Prostate gland (tissue), 2 donors: ENCODE measurements at regions not wholly inside any gene's neighbourhood (a gene's known extent, or its start where the extent isn't known, plus 50 kb on each side); places are given as distances from the start of the nearest gene placed in this dataset.

Experiments
- DNase-seq: peaks from one replicate; pipeline ENCODE4 v3.0.0-alpha.2; 2019; ENCODE audit warnings: low spot score
- H3K27ac ChIP-seq, 2 donors: fragments of 200-600 bp; sonication (generic); 2 replicates each; pipeline ENCODE4 v1.5.1; 2017 to 2019
- H3K27me3 ChIP-seq: fragments of 200-600 bp; sonication (generic); replicated peaks from 2 replicates; pipeline ENCODE4 v1.5.1; 2019; ENCODE audit not compliant: insufficient read depth
- H3K36me3 ChIP-seq, 2 donors: fragments of 200-600 bp; sonication (generic); 1 replicate in 1 of 2; 2 replicates in 1 of 2; pipeline versions ENCODE4 v1.5.1 to v1.8.1; 2017 to 2019
- H3K4me1 ChIP-seq: fragments of 200-600 bp; sonication (generic); replicated peaks from 2 replicates; pipeline ENCODE4 v1.5.1; 2019
- H3K4me3 ChIP-seq, 2 donors: fragments of 200-600 bp; sonication (generic); 2 replicates each; pipeline ENCODE4 v1.5.1; 2017 to 2019
- H3K9me3 ChIP-seq: fragments of 200-600 bp; sonication (generic); 2 replicates; pipeline ENCODE4 v1.5.1; 2017
- POLR2A ChIP-seq: fragments of 450-650 bp; IDR thresholded peaks from one replicate; pipeline ENCODE4 v1.6.1; 2016; ENCODE audit warnings: antibody characterized with exemption, mild to moderate bottlenecking
- POLR2AphosphoS5 ChIP-seq: sonication (generic); formaldehyde crosslinking; IDR thresholded peaks from one replicate; pipeline ENCODE4 v1.6.1; 2017; ENCODE audit warnings: antibody characterized with exemption
- WGBS: methylation state at CpG from one replicate; pipeline ENCODE4 v1.1.5; 2018; 5-methylcytosine and 5-hydroxymethylcytosine counted together
- intact Hi-C: fragments of 100-400 bp; cut with DNase I; formaldehyde crosslinking; loops from one replicate; pipeline ENCODE4 v1.14.2; 2022
- TF ChIP-seq, protein P1 (sequence below), 4 experiments: fragments of 200-600 bp in 2 of 4; fragments of 450-650 bp in 2 of 4; sonication (generic) in 2 of 4; IDR thresholded peaks; 1 replicate in 3 of 4; 2 replicates in 1 of 4; pipeline ENCODE4 v1.5.1; 2016 to 2019; ENCODE audit warnings: antibody characterized with exemption in 4 of 4, mild to moderate bottlenecking in 2 of 4, moderate library complexity in 2 of 4

DNA sequence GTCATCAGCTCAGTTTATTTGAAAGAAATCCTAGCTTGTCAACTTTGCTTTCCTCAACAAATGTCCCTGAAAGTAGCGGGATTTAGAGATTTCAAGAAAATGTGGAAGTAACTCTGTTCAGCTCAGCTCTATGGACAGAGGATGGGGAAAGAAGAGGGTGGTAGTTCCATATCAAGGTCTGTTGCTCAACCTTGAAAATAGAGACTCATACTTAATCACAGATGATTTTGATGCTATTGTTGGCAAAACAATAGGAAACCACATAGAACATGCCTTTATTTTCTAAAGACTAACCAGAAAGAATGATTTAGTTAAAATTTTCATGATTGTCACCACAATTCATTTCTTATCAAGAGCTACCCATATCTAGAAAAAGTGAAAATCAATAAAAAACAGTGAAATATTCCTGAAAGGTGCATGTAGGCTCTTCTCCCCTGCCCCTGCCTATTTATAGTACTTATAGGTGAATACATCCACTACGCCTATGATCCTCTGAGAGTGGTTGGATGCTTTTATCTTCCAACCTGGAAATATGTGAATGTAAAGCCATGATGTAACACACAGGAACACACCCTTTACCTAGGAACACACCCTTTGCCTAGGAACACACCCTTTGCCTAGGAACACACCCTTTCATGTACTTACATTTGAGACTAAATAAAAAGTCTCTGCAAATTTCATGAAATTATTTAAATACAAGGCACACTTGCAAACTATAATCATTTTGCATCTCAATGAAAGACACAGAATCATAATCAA, 65.8 kb downstream of the ETAA1 start:
- intact Hi-C loops, result no loop called here
- TF ChIP-seq, protein P1, sequence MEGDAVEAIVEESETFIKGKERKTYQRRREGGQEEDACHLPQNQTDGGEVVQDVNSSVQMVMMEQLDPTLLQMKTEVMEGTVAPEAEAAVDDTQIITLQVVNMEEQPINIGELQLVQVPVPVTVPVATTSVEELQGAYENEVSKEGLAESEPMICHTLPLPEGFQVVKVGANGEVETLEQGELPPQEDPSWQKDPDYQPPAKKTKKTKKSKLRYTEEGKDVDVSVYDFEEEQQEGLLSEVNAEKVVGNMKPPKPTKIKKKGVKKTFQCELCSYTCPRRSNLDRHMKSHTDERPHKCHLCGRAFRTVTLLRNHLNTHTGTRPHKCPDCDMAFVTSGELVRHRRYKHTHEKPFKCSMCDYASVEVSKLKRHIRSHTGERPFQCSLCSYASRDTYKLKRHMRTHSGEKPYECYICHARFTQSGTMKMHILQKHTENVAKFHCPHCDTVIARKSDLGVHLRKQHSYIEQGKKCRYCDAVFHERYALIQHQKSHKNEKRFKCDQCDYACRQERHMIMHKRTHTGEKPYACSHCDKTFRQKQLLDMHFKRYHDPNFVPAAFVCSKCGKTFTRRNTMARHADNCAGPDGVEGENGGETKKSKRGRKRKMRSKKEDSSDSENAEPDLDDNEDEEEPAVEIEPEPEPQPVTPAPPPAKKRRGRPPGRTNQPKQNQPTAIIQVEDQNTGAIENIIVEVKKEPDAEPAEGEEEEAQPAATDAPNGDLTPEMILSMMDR (IDR thresholded peaks at IDR 0.05), result no peak
- TF ChIP-seq POLR2A (no peak), POLR2AphosphoS5 (no peak)

DNA sequence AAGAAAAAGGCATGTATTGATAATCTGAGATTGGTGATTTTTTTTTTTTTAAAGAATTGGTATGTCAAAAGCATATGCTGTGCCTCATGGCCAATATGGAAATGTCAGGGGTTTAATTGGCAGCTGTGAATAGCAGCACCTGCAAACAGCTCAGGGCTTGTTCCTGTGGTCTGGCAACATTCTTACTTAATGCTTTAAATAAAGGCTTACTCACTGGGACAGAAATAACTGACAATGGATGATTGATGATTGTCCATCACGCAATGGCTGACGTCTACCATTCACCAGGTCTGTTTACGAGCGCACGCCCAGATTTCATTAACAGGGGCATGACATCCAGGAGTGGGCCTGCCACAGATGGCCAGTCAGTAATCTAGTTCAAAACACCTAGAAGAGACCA, 66.7 kb downstream of the ETAA1 start:
- no peaks in the 10 kb centered on the region for H3K27me3 ChIP-seq
- 73% methylated on average over 5 of the region's 5 CpGs for WGBS
- no peak overlapping the region for H3K4me3 ChIP-seq
- no peaks in the 10 kb centered on the region for H3K4me1 ChIP-seq
- TF ChIP-seq POLR2A (no peak), POLR2AphosphoS5 (no peak)
- TF ChIP-seq, protein P1 (IDR thresholded peaks at IDR 0.05), result no peak
- DNase-seq, result no peak
- intact Hi-C loops, result no loop called here
- H3K36me3 ChIP-seq, result no peaks in the 10 kb centered on the region
- no peaks in the 10 kb centered on the region for H3K9me3 ChIP-seq
- H3K27ac ChIP-seq, result no peak overlapping the region

More for the DNA sequence above, 65.8 kb downstream of the ETAA1 start:
- Histone ChIP-seq H3K9me3 (no peaks in the 10 kb centered on the region), H3K4me3 (no peak overlapping the region), H3K27me3 (no peaks in the 10 kb centered on the region), H3K4me1 (no peaks in the 10 kb centered on the region), H3K36me3 (no peaks in the 10 kb centered on the region), H3K27ac (no peak overlapping the region)
- DNase-seq, result no peak
- WGBS, result 97% methylated on average over 2 of the region's 2 CpGs

DNA sequence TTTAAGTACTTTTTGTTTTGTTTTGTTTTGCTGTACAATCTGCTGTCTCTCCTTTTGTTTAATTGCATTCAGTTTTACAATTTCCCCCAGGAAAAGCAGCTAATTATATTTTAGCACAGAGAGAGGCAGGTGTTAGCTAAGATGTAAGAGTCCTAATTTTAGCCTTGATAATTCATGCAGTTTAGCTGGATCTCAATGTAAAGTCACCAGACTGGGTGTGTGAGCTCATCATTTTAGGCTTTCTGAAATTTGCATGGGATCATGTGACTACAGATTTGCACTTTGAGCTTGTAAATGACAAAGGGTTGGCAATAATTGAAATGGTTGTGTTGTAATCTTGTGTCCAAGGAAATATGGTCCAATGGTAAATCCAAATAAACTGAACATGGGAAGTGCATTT, 68.5 kb downstream of the ETAA1 start:
- H3K4me1 ChIP-seq, result no peaks in the 10 kb centered on the region
- H3K4me3 ChIP-seq, result no peak overlapping the region
- no peaks in the 10 kb centered on the region for H3K36me3 ChIP-seq
- no peaks in the 10 kb centered on the region for H3K9me3 ChIP-seq
- intact Hi-C loops, result no loop called here
- TF ChIP-seq POLR2A (no peak), POLR2AphosphoS5 (no peak)
- TF ChIP-seq, protein P1 (IDR thresholded peaks at IDR 0.05), result no peak
- no peak overlapping the region for H3K27ac ChIP-seq
- DNase-seq, result no peak
- no peaks in the 10 kb centered on the region for H3K27me3 ChIP-seq

DNA sequence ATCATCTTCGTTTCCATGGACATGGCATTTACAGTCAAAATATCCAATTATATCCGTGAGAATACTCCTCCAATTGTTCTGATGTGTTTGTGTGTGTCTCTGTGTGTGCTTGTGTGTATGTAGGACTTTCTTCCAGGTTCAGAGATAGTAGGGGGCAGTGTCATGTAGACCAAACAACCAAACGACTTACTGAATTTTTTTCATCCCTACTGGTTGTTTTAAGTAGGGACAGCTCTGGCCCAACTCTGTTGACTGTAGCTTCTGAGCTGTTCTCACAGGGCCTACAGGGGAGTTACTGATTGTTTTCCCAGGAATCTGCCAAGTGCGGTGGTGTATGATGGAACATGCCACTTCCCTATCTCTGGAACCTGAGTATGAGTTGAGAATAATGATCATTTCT, 69.6 kb downstream of the ETAA1 start:
- Histone ChIP-seq H3K27ac (no peak overlapping the region), H3K36me3 (no peaks in the 10 kb centered on the region), H3K27me3 (no peaks in the 10 kb centered on the region), H3K9me3 (no peaks in the 10 kb centered on the region), H3K4me1 (no peaks in the 10 kb centered on the region), H3K4me3 (no peak overlapping the region)
- DNase-seq, result no peak
- 86% methylated on average over 4 of the region's 4 CpGs for WGBS
- no peak for TF ChIP-seq POLR2AphosphoS5
- TF ChIP-seq, protein P1 (IDR thresholded peaks at IDR 0.05), result no peak
- TF ChIP-seq POLR2A, result no peak
- intact Hi-C loops, result no loop called here

DNA sequence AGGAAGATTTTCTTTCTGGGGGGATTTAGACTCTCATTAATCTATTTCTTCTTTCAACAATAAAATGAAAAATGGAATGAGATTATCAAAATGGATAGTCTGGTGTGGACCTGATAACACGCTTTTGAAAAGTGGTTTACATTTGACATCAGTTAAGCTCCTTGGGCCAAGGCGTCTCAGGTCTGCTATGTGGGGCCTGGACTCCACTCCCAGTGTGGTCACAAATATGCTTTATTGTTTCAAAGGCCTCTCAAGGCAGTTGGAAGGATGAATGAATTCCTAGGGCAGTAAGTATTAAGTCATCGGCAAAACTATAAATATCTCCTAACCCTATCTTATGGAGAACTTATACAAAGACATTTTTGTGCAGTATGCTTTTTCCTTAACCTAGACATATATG, 74.5 kb downstream of the ETAA1 start:
- Histone ChIP-seq H3K36me3 (no peaks in the 10 kb centered on the region), H3K27me3 (peaks cover 4% of the 10 kb centered on the region), H3K4me1 (no peaks in the 10 kb centered on the region), H3K9me3 (no peaks in the 10 kb centered on the region), H3K4me3 (no peak overlapping the region), H3K27ac (no peak overlapping the region)
- DNase-seq, result no peak
- WGBS, result 95% methylated on average over 3 of the region's 3 CpGs
- intact Hi-C loops, result loop anchor here (10.0 kb wide), 3 partner anchors 667 to 1037 kb away; partner anchors contain the start of gene MEIS1
- TF ChIP-seq POLR2A (no peak), POLR2AphosphoS5 (no peak)
- TF ChIP-seq, protein P1 (IDR thresholded peaks at IDR 0.05), result no peak
